ENCODE measurements at regions not wholly inside any gene's neighbourhood (a gene's known extent, or its start where the extent isn't known, plus 50 kb on each side); places are given as distances from the start of the nearest gene placed in this dataset.

- Mint-ChIP-seq H3K9me3 (no peaks in the 10 kb centered on the region), H3K4me3 (no peak overlapping the region), H3K36me3 (ENCODE audit: low read depth) (no peaks in the 10 kb centered on the region), H3K4me1 (no peaks in the 10 kb centered on the region), H3K27ac (no peak overlapping the region), H3K27me3 (no peaks in the 10 kb centered on the region)
- intact Hi-C loops (cut with micrococcal nuclease), result no loop called here
- no peak for DNase-seq
Observed at GRCh38 chr4:149870008-149870407, 54.4 kb upstream of the IQCM start.

GRCh38 chr4:149881744-149882143 lies 66.1 kb upstream of the IQCM start:
- no peaks in the 10 kb centered on the region for H3K9me3 Mint-ChIP-seq
- no peaks in the 10 kb centered on the region for H3K27me3 Mint-ChIP-seq
- intact Hi-C loops (cut with micrococcal nuclease), result no loop called here
- H3K4me1 Mint-ChIP-seq, result no peaks in the 10 kb centered on the region
- H3K36me3 Mint-ChIP-seq (ENCODE audit: low read depth), result no peaks in the 10 kb centered on the region
- DNase-seq, result no peak
- H3K27ac Mint-ChIP-seq, result no peak overlapping the region
- H3K4me3 Mint-ChIP-seq, result no peak overlapping the region

- no peak overlapping the region for H3K4me3 Mint-ChIP-seq
- no peaks in the 10 kb centered on the region for H3K27me3 Mint-ChIP-seq
- H3K27ac Mint-ChIP-seq, result no peak overlapping the region
- no peaks in the 10 kb centered on the region for H3K4me1 Mint-ChIP-seq
- H3K9me3 Mint-ChIP-seq, result no peaks in the 10 kb centered on the region
- H3K36me3 Mint-ChIP-seq (ENCODE audit: low read depth), result no peaks in the 10 kb centered on the region
- DNase-seq, result no peak
- intact Hi-C loops (cut with micrococcal nuclease), result no loop called here
Observed at GRCh38 chr4:149882251-149882650, 66.6 kb upstream of the IQCM start.

DNA sequence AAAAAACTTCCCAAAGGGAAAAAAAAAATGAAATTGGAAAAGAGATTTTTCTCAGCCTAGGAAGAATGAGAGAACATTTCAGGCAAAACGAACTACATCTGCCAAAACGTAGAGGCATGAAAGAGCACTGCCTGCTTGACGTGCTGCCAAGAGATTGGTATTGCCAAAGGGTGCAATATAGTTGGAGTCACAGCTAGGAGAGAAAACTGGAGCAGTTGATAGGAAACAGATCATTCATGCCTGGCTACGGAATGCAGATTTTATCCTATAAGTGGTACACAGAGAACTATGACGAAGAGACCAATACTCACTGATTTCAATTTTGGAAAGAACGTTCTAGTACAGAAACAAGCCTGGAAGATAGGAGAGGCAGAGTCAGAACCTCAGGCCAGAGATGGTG lies 68.4 kb upstream of the IQCM start:
- intact Hi-C loops (cut with micrococcal nuclease), result no loop called here
- Mint-ChIP-seq H3K27me3 (no peaks in the 10 kb centered on the region), H3K27ac (no peak overlapping the region), H3K4me3 (no peak overlapping the region), H3K9me3 (no peaks in the 10 kb centered on the region), H3K36me3 (ENCODE audit: low read depth) (no peaks in the 10 kb centered on the region), H3K4me1 (no peaks in the 10 kb centered on the region)
- no peak for DNase-seq

DNA sequence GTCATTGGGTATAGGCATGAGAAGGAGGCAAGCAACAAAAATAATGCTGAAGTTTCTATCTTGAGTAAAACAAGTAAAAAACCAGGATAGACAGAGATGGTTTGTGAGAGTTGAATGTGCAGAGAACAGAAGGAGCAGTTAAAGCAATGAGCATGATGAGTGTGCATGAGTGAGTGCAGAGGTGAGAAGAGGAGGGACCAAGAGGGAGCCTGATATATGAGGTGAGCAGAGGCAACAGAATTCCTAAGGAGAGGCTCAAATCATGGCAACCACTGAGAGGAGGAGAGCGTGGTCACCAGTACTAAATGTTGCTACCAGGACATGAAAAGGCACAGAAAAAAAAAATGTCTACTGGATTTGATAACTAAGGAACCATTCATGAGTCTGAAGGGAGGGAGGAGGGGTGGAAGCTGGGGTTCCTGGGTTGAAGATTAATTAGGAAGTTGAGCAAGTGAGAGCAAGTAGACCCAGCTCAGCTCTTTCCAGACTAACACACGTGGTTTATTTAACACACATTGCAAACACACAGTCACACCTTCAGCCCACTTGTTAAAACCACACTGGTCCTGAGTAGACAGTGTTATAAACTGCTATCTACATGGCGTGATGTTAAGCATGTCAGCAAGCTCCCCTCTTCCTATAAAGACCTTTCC lies 69.0 kb upstream of the IQCM start:
- intact Hi-C loops (cut with micrococcal nuclease), result no loop called here

DNA sequence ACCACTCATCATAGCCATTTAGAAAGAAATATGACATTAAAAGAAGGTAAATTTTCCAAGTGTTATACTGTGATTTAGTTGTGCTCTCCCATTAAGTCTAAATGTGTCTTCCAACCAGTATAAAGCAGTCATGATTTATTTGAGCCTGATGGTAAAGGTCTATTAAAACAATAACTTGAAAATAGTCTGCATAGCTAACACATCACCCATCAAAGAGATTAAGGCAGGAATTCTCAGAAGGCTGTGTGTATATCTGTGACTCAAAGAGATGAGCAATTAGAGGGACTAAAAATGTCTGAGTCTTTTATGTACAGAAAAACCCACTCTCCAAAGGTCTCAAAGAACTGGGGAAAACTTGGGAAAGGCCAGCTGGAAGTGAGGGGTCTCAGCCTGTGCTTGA lies 70.3 kb upstream of the IQCM start:
- H3K4me3 Mint-ChIP-seq, result no peak overlapping the region
- no peak for DNase-seq
- intact Hi-C loops (cut with micrococcal nuclease), result no loop called here
- H3K4me1 Mint-ChIP-seq, result no peaks in the 10 kb centered on the region
- no peaks in the 10 kb centered on the region for H3K9me3 Mint-ChIP-seq
- no peaks in the 10 kb centered on the region for H3K27me3 Mint-ChIP-seq
- H3K36me3 Mint-ChIP-seq (ENCODE audit: low read depth), result no peaks in the 10 kb centered on the region
- no peak overlapping the region for H3K27ac Mint-ChIP-seq

More for the DNA sequence above, 69.0 kb upstream of the IQCM start:
- H3K36me3 Mint-ChIP-seq (ENCODE audit: low read depth), result no peaks in the 10 kb centered on the region
- no peak for DNase-seq
- H3K27ac Mint-ChIP-seq, result no peak overlapping the region
- no peaks in the 10 kb centered on the region for H3K27me3 Mint-ChIP-seq
- H3K4me1 Mint-ChIP-seq, result no peaks in the 10 kb centered on the region
- H3K9me3 Mint-ChIP-seq, result no peaks in the 10 kb centered on the region
- no peak overlapping the region for H3K4me3 Mint-ChIP-seq

GRCh38 chr4:149886786-149887490 lies 71.3 kb upstream of the IQCM start:
- no peaks in the 10 kb centered on the region for H3K36me3 Mint-ChIP-seq (ENCODE audit: low read depth)
- H3K27me3 Mint-ChIP-seq, result no peaks in the 10 kb centered on the region
- no peak for DNase-seq
- H3K9me3 Mint-ChIP-seq, result no peaks in the 10 kb centered on the region
- H3K4me3 Mint-ChIP-seq, result no peak overlapping the region
- no peaks in the 10 kb centered on the region for H3K4me1 Mint-ChIP-seq
- intact Hi-C loops (cut with micrococcal nuclease), result no loop called here
- H3K27ac Mint-ChIP-seq, result no peak overlapping the region

DNA sequence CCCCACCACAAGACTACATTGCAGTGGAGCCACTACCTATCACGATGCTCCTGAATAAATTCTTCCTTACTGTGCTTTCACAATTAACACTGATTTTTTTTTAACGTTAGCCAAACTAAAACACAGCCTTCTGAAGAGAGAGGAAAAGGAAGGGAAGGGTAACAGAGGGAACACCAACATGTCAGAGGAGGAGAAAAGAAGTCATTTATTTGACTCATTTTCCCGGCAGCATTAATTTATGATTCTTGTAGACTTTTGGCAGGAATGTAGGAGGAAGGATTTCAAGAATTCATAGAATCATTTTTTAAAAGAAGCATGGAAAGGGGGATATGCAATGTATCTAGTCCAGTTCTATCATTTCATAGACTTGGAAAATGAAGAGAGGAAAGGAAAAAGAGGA lies 74.3 kb upstream of the IQCM start:
- no peaks in the 10 kb centered on the region for H3K4me1 Mint-ChIP-seq

GRCh38 chr4:149890531-149890930 lies 74.9 kb upstream of the IQCM start:
- H3K4me1 Mint-ChIP-seq, result no peaks in the 10 kb centered on the region
- DNase-seq, result no peak

More for the DNA sequence above, 74.3 kb upstream of the IQCM start:
- DNase-seq, result no peak
- Mint-ChIP-seq H3K4me3 (no peak overlapping the region), H3K9me3 (no peaks in the 10 kb centered on the region), H3K27me3 (no peaks in the 10 kb centered on the region), H3K36me3 (ENCODE audit: low read depth) (no peaks in the 10 kb centered on the region), H3K27ac (no peak overlapping the region)
- intact Hi-C loops (cut with micrococcal nuclease), result no loop called here

GRCh38 chr4:149891426-149891825 lies 75.8 kb upstream of the IQCM start:
- Mint-ChIP-seq H3K36me3 (ENCODE audit: low read depth) (no peaks in the 10 kb centered on the region), H3K27me3 (no peaks in the 10 kb centered on the region), H3K27ac (no peak overlapping the region), H3K9me3 (no peaks in the 10 kb centered on the region), H3K4me1 (no peaks in the 10 kb centered on the region), H3K4me3 (no peak overlapping the region)
- intact Hi-C loops (cut with micrococcal nuclease), result no loop called here
- DNase-seq, result no peak

More at GRCh38 chr4:149890531-149890930, 74.9 kb upstream of the IQCM start:
- no peak overlapping the region for H3K27ac Mint-ChIP-seq
- no peaks in the 10 kb centered on the region for H3K9me3 Mint-ChIP-seq
- H3K36me3 Mint-ChIP-seq (ENCODE audit: low read depth), result no peaks in the 10 kb centered on the region
- no peak overlapping the region for H3K4me3 Mint-ChIP-seq
- H3K27me3 Mint-ChIP-seq, result no peaks in the 10 kb centered on the region
- intact Hi-C loops (cut with micrococcal nuclease), result no loop called here

GRCh38 chr4:149896432-149896831 lies 80.8 kb upstream of the IQCM start:
- H3K36me3 Mint-ChIP-seq (ENCODE audit: low read depth), result no peaks in the 10 kb centered on the region
- no peak for DNase-seq
- H3K27me3 Mint-ChIP-seq, result no peaks in the 10 kb centered on the region
- H3K27ac Mint-ChIP-seq, result no peak overlapping the region
- no peaks in the 10 kb centered on the region for H3K9me3 Mint-ChIP-seq
- intact Hi-C loops (cut with micrococcal nuclease), result no loop called here
- H3K4me3 Mint-ChIP-seq, result no peak overlapping the region
- H3K4me1 Mint-ChIP-seq, result no peaks in the 10 kb centered on the region

GRCh38 chr4:149897783-149898182 lies 82.1 kb upstream of the IQCM start:
- Mint-ChIP-seq H3K4me1 (no peaks in the 10 kb centered on the region), H3K4me3 (no peak overlapping the region), H3K27me3 (no peaks in the 10 kb centered on the region), H3K36me3 (ENCODE audit: low read depth) (no peaks in the 10 kb centered on the region), H3K27ac (no peak overlapping the region), H3K9me3 (no peaks in the 10 kb centered on the region)
- DNase-seq, result no peak
- intact Hi-C loops (cut with micrococcal nuclease), result no loop called here

DNA sequence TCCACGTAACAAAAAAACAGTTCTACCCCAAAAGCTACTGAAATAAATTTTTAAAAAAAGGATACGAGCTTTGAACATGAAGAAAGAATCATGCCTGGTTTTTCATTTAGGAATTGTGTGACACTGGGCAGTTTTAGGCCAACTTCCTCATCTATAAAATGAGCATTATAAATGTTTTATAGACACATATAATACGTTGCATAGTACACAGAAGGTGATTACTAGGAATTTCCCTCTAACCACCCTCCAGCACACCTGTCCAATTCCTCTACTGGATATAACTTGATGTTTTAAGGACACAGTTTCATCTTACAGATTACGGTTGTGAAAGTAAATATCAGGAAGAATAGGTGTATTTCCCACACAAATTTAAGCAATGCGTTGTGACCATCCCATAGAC lies 85.5 kb upstream of the IQCM start:
- intact Hi-C loops (cut with micrococcal nuclease), result no loop called here
- Mint-ChIP-seq H3K4me1 (no peaks in the 10 kb centered on the region), H3K36me3 (ENCODE audit: low read depth) (no peaks in the 10 kb centered on the region), H3K27ac (no peak overlapping the region), H3K4me3 (no peak overlapping the region), H3K9me3 (no peaks in the 10 kb centered on the region), H3K27me3 (no peaks in the 10 kb centered on the region)
- no peak for DNase-seq

GRCh38 chr4:149902242-149902641 lies 86.6 kb upstream of the IQCM start:
- H3K4me1 Mint-ChIP-seq, result no peaks in the 10 kb centered on the region
- intact Hi-C loops (cut with micrococcal nuclease), result no loop called here
- H3K9me3 Mint-ChIP-seq, result no peaks in the 10 kb centered on the region
- DNase-seq, result no peak
- no peak overlapping the region for H3K27ac Mint-ChIP-seq
- H3K4me3 Mint-ChIP-seq, result no peak overlapping the region
- no peaks in the 10 kb centered on the region for H3K27me3 Mint-ChIP-seq
- H3K36me3 Mint-ChIP-seq (ENCODE audit: low read depth), result no peaks in the 10 kb centered on the region

- Mint-ChIP-seq H3K9me3 (no peaks in the 10 kb centered on the region), H3K27me3 (no peaks in the 10 kb centered on the region), H3K36me3 (ENCODE audit: low read depth) (no peaks in the 10 kb centered on the region), H3K4me1 (no peaks in the 10 kb centered on the region), H3K4me3 (no peak overlapping the region), H3K27ac (no peak overlapping the region)
- no peak for DNase-seq
- intact Hi-C loops (cut with micrococcal nuclease), result no loop called here
Observed at GRCh38 chr4:149910177-149910576, 94.5 kb upstream of the IQCM start.
